OCI-LY7 (cell line): ENCODE measurements at regions not wholly inside any gene's neighbourhood (a gene's known extent, or its start where the extent isn't known, plus 50 kb on each side); places are given as distances from the start of the nearest gene placed in this dataset.

Source experiments
- BruUV-seq: library from RNA; stranded (reverse); fragments of 400-500 nt; replicated peaks from 2 replicates; lab custom pipeline; 2021; lab: Mats Ljungman, UMichigan
- CTCF ChIA-PET: fragments of 300-600 bp; sonication (Branson Sonifier 250); formaldehyde crosslinking; loops from one replicate; lab custom pipeline; 2022; ENCODE audit warnings: antibody characterized with exemption; ENCODE audit not compliant: unreplicated experiment; lab: Charles Lee
- POLR2A ChIA-PET: fragments of 300-600 bp; sonication (Branson Sonifier 250); formaldehyde crosslinking; loops from one replicate; lab custom pipeline; 2022; ENCODE audit warnings: antibody characterized with exemption; lab: Charles Lee
- DNase-seq: peaks from one replicate; pipeline ENCODE4 v3.0.0-alpha.2; 2015; ENCODE audit warnings: low spot score
- H2AFZ ChIP-seq: fragments of 200-600 bp; sonication (generic), shearing (Covaris generic); 2 replicates; pipeline ENCODE4 v1.6.1; 2014; ENCODE audit warnings: mild to moderate bottlenecking, antibody characterized with exemption, low read length, moderate library complexity
- H3K27ac ChIP-seq: fragments of 200-600 bp; sonication (generic); 2 replicates; pipeline ENCODE4 v1.5.1; 2014; ENCODE audit warnings: mixed run types, low read depth, mild to moderate bottlenecking, moderate library complexity, low read length, inconsistent platforms; ENCODE audit not compliant: poor library complexity, severe bottlenecking
- H3K36me3 ChIP-seq: fragments of 200-600 bp; sonication (generic); 2 replicates; pipeline ENCODE4 v1.6.1; 2014; ENCODE audit warnings: mild to moderate bottlenecking, antibody characterized with exemption, low read length, moderate library complexity, mixed read lengths; ENCODE audit not compliant: insufficient read depth
- H3K4me1 ChIP-seq: fragments of 200-600 bp; sonication (generic); 2 replicates; pipeline ENCODE4 v1.5.1; 2014; ENCODE audit warnings: mild to moderate bottlenecking, low read length; ENCODE audit not compliant: insufficient read depth, poor library complexity, severe bottlenecking
- H3K4me2 ChIP-seq: fragments of 200-600 bp; sonication (generic); 2 replicates; pipeline ENCODE4 v1.6.1; 2014; ENCODE audit warnings: mild to moderate bottlenecking, low read length
- H3K4me3 ChIP-seq: fragments of 200-600 bp; sonication (generic); 2 replicates; pipeline ENCODE4 v1.5.1; 2014; ENCODE audit warnings: mild to moderate bottlenecking, low read depth, low read length; ENCODE audit not compliant: poor library complexity, severe bottlenecking
- H3K79me2 ChIP-seq: fragments of 200-600 bp; sonication (generic); 2 replicates; pipeline ENCODE4 v1.6.1; 2016; ENCODE audit warnings: low read depth, mild to moderate bottlenecking, low read length, moderate library complexity, mixed read lengths; ENCODE audit not compliant: insufficient read depth
- H3K9me2 ChIP-seq: fragments of 200-600 bp; sonication (generic); 2 replicates; pipeline ENCODE4 v1.6.1; 2016; ENCODE audit warnings: mild to moderate bottlenecking, low read length, mixed read lengths; ENCODE audit not compliant: insufficient read depth
- H3K9me3 ChIP-seq: fragments of 200-600 bp; sonication (generic); 2 replicates; pipeline ENCODE4 v1.6.1; 2014; ENCODE audit warnings: mild to moderate bottlenecking, mixed run types, low read length, mixed read lengths
- H4K20me1 ChIP-seq: fragments of 200-600 bp; sonication (generic); 2 replicates; pipeline ENCODE4 v1.6.1; 2014; ENCODE audit warnings: mild to moderate bottlenecking, antibody characterized with exemption, low read length, moderate library complexity, mixed read lengths; ENCODE audit not compliant: insufficient read depth
- EZH2phosphoT487 ChIP-seq: fragments of 200-600 bp; sonication (generic); IDR thresholded peaks from 2 replicates; pipeline ENCODE4 v1.6.1; 2018; ENCODE audit warnings: low read depth, borderline replicate concordance, mild to moderate bottlenecking, mixed run types, antibody characterized with exemption, low read length, moderate library complexity, mixed read lengths
- intact Hi-C: fragments of 100-400 bp; cut with micrococcal nuclease; formaldehyde crosslinking; loops from one replicate; pipeline ENCODE4 v1.10.0; 2022; ENCODE audit not compliant: unreplicated experiment
- TF ChIP-seq, protein P1 (sequence below): fragments of 200-600 bp; sonication (generic); conservative IDR thresholded peaks from 2 replicates; pipeline ENCODE4 v1.5.1; 2014; ENCODE audit warnings: mild to moderate bottlenecking, antibody characterized with exemption, low read length, moderate library complexity, mixed read lengths

DNA sequence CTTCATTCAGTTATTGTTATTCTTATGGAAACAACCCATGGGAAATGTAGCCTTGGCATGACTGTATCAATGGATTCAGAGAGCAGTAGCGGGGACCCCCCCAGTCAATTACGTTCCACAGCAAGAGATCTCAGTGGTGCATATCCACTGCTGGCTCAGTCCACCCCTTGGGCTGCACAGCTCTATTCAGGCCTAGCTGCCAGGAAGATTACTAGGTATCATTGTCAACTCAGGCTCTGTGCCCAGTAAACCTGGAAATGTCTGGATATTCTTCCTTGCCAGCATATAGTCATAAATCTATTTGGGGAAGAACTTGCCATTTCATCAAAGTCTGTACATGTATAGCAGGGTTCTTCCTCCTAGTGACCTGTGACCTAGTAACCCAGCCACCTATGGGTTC is 128.1 kb upstream of the CCDC54 start:
- no peak overlapping the region for H3K4me2 ChIP-seq
- BruUV-seq: no TSS peak
- no peak for DNase-seq
- ChIA-PET CTCF (no interaction called here), POLR2A (no interaction called here)
- H3K79me2 ChIP-seq: no peaks in the 10 kb centered on the region
- no peak overlapping the region for H3K27ac ChIP-seq
- H2AFZ ChIP-seq: no peak overlapping the region
- H3K36me3 ChIP-seq: no peaks in the 10 kb centered on the region
- H3K9me2 ChIP-seq: no peaks in the 10 kb centered on the region
- H3K4me3 ChIP-seq: no peak overlapping the region
- intact Hi-C loops: no loop called here
- no peaks in the 10 kb centered on the region for H4K20me1 ChIP-seq
- no peaks in the 10 kb centered on the region for H3K9me3 ChIP-seq
- no peaks in the 10 kb centered on the region for H3K4me1 ChIP-seq
- TF ChIP-seq, protein P1, sequence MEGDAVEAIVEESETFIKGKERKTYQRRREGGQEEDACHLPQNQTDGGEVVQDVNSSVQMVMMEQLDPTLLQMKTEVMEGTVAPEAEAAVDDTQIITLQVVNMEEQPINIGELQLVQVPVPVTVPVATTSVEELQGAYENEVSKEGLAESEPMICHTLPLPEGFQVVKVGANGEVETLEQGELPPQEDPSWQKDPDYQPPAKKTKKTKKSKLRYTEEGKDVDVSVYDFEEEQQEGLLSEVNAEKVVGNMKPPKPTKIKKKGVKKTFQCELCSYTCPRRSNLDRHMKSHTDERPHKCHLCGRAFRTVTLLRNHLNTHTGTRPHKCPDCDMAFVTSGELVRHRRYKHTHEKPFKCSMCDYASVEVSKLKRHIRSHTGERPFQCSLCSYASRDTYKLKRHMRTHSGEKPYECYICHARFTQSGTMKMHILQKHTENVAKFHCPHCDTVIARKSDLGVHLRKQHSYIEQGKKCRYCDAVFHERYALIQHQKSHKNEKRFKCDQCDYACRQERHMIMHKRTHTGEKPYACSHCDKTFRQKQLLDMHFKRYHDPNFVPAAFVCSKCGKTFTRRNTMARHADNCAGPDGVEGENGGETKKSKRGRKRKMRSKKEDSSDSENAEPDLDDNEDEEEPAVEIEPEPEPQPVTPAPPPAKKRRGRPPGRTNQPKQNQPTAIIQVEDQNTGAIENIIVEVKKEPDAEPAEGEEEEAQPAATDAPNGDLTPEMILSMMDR: no peak
- TF ChIP-seq EZH2phosphoT487: no peak

DNA sequence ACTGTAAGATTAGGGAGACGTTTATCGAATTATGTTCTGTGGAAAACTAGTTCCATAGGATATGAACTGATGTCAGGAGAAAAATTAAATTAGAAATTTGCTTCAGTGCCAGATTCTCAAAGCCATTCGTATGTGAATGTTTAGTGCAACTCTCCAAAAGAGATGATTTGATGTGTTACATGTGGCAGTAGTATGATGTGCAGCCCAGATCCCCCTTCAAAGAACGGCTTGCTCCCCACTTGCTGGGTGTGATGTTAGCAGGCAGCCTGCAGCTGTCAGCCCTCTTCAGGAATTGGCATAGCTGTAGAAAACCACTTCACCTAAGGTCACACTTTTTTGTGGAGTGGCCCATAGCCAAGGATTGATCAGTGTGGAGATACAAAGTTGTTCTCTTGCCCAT is 127.0 kb upstream of the CCDC54 start:
- TF ChIP-seq, protein P1: no peak
- no peak for TF ChIP-seq EZH2phosphoT487
- Histone ChIP-seq H3K9me3 (no peaks in the 10 kb centered on the region), H3K4me1 (no peaks in the 10 kb centered on the region), H2AFZ (no peak overlapping the region), H3K4me2 (no peak overlapping the region), H3K36me3 (no peaks in the 10 kb centered on the region), H4K20me1 (no peaks in the 10 kb centered on the region), H3K9me2 (no peaks in the 10 kb centered on the region), H3K4me3 (no peak overlapping the region), H3K79me2 (no peaks in the 10 kb centered on the region), H3K27ac (no peak overlapping the region)
- no TSS peak for BruUV-seq
- CTCF ChIA-PET: no interaction called here
- intact Hi-C loops: no loop called here
- DNase-seq: no peak
- POLR2A ChIA-PET: interaction anchor here (0.6 kb wide), 1 partner anchor 366 kb away, joined by 3 read pairs; no protein-coding TSS in a partner anchor

DNA sequence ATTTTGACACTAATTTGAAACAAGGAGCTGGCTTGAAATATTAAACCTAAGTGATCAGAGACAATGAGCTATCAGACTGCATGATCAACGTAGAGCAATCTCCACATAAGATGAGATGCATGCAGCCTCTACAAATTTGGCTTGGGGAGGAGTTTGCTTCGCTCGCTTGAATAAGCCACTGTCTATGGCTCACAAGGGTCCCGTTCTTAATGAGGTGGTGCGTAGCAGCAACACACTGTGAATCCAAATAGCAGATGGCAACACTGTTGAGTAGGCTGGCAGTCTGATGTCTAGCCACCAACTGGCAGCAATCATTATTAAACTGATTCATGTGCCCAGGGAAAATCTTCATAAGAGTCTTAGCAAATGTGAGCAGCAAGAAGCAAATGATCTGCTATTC is 125.4 kb upstream of the CCDC54 start:
- DNase-seq: no peak
- BruUV-seq: no TSS peak
- intact Hi-C loops: no loop called here
- ChIA-PET POLR2A (interaction anchor here (0.9 kb wide), 1 partner anchor 158 kb away, joined by 3 read pairs; no protein-coding TSS in a partner anchor), CTCF (no interaction called here)
- TF ChIP-seq, protein P1: no peak
- TF ChIP-seq EZH2phosphoT487: no peak
- Histone ChIP-seq H3K4me2 (no peak overlapping the region), H3K4me1 (no peaks in the 10 kb centered on the region), H3K9me2 (no peaks in the 10 kb centered on the region), H3K79me2 (no peaks in the 10 kb centered on the region), H3K4me3 (no peak overlapping the region), H2AFZ (no peak overlapping the region), H4K20me1 (no peaks in the 10 kb centered on the region), H3K9me3 (no peaks in the 10 kb centered on the region), H3K27ac (no peak overlapping the region), H3K36me3 (no peaks in the 10 kb centered on the region)
